ENCODE measurements at regions not wholly inside any gene's neighbourhood (a gene's known extent, or its start where the extent isn't known, plus 50 kb on each side); places are given as distances from the start of the nearest gene placed in this dataset.

GRCh38 chr6:98650941-98651340, 183.4 kb upstream of the POU3F2 start:
- TF ChIP-seq, protein P1, sequence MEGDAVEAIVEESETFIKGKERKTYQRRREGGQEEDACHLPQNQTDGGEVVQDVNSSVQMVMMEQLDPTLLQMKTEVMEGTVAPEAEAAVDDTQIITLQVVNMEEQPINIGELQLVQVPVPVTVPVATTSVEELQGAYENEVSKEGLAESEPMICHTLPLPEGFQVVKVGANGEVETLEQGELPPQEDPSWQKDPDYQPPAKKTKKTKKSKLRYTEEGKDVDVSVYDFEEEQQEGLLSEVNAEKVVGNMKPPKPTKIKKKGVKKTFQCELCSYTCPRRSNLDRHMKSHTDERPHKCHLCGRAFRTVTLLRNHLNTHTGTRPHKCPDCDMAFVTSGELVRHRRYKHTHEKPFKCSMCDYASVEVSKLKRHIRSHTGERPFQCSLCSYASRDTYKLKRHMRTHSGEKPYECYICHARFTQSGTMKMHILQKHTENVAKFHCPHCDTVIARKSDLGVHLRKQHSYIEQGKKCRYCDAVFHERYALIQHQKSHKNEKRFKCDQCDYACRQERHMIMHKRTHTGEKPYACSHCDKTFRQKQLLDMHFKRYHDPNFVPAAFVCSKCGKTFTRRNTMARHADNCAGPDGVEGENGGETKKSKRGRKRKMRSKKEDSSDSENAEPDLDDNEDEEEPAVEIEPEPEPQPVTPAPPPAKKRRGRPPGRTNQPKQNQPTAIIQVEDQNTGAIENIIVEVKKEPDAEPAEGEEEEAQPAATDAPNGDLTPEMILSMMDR (conservative IDR thresholded peaks at IDR 0.05), result no peak
- H3K36me3 Mint-ChIP-seq, result no peaks in the 10 kb centered on the region
- no peak for DNase-seq (ENCODE audit: extremely low spot score, unreplicated experiment)
- no peaks in the 10 kb centered on the region for H3K4me1 Mint-ChIP-seq (ENCODE audit: unreplicated experiment)
- no peaks in the 10 kb centered on the region for H3K9me3 Mint-ChIP-seq
- no peak overlapping the region for H3K4me3 Mint-ChIP-seq
- no peaks in the 10 kb centered on the region for H3K27me3 Mint-ChIP-seq
- no peak overlapping the region for H3K27ac Mint-ChIP-seq

DNA sequence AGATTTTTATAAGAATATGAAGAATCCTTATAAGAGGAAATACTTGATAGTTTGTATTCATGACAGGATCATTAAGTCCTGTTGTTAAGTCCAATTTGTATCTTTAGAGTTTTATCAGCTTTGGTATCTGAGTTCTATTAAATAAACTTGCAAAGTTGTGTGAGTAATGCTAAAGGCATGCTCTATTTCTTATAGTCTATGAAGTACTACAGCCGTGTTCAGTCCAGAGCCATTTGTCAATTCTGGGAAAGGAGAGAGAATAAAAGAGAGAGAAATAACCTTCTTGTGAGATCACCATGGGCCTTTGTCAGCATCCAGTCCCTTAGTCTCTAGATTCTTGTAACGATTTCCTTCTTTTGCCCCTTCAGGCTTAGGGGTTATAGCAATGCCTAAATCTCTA, 181.2 kb upstream of the POU3F2 start:
- TF ChIP-seq, protein P1 (conservative IDR thresholded peaks at IDR 0.05), result no peak
- Mint-ChIP-seq H3K27me3 (no peaks in the 10 kb centered on the region), H3K36me3 (no peaks in the 10 kb centered on the region), H3K4me3 (no peak overlapping the region), H3K27ac (no peak overlapping the region), H3K9me3 (no peaks in the 10 kb centered on the region), H3K4me1 (ENCODE audit: unreplicated experiment) (no peaks in the 10 kb centered on the region)
- DNase-seq (ENCODE audit: extremely low spot score, unreplicated experiment), result no peak

GRCh38 chr6:98657764-98658163, 176.6 kb upstream of the POU3F2 start:
- Mint-ChIP-seq H3K4me3 (no peak overlapping the region), H3K27ac (no peak overlapping the region), H3K9me3 (no peaks in the 10 kb centered on the region), H3K27me3 (no peaks in the 10 kb centered on the region), H3K4me1 (ENCODE audit: unreplicated experiment) (no peaks in the 10 kb centered on the region), H3K36me3 (no peaks in the 10 kb centered on the region)
- no peak for DNase-seq (ENCODE audit: extremely low spot score, unreplicated experiment)
- TF ChIP-seq, protein P1 (conservative IDR thresholded peaks at IDR 0.05), result no peak

DNA sequence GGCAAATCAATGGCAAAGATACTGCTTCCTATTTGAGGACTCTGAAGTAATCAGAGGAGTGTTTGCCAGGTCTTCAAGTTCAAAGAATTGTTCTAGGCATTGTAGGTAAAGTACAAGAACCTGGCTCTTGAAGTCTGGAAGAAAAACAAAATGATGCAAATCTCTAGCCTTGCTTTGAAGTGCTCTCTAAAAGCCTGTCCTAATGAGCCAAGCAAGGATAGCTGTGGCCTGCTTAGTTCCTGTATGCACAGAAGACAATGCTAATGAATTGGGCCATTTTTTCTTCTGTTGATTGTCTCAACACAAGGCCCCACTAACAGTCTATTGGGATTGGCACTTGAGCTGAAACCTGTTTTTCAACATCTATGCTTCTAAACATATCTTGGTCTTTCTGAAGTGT, 165.0 kb upstream of the POU3F2 start:
- TF ChIP-seq, protein P1 (conservative IDR thresholded peaks at IDR 0.05), result no peak
- H3K36me3 Mint-ChIP-seq, result no peaks in the 10 kb centered on the region
- H3K4me3 Mint-ChIP-seq, result no peak overlapping the region
- H3K9me3 Mint-ChIP-seq, result no peaks in the 10 kb centered on the region
- H3K27ac Mint-ChIP-seq, result no peak overlapping the region
- no peaks in the 10 kb centered on the region for H3K4me1 Mint-ChIP-seq (ENCODE audit: unreplicated experiment)
- DNase-seq (ENCODE audit: extremely low spot score, unreplicated experiment), result no peak
- H3K27me3 Mint-ChIP-seq, result no peaks in the 10 kb centered on the region

GRCh38 chr6:98670045-98670746, 164.2 kb upstream of the POU3F2 start:
- H3K36me3 Mint-ChIP-seq, result no peaks in the 10 kb centered on the region
- no peaks in the 10 kb centered on the region for H3K9me3 Mint-ChIP-seq
- TF ChIP-seq, protein P1 (conservative IDR thresholded peaks at IDR 0.05), result no peak
- no peaks in the 10 kb centered on the region for H3K4me1 Mint-ChIP-seq (ENCODE audit: unreplicated experiment)
- no peak overlapping the region for H3K27ac Mint-ChIP-seq
- no peak for DNase-seq (ENCODE audit: extremely low spot score, unreplicated experiment)
- H3K27me3 Mint-ChIP-seq, result no peaks in the 10 kb centered on the region
- no peak overlapping the region for H3K4me3 Mint-ChIP-seq

Measured in type B pancreatic cell (in vitro differentiated cells).